ENCODE measurements at regions not wholly inside any gene's neighbourhood (a gene's known extent, or its start where the extent isn't known, plus 50 kb on each side); places are given as distances from the start of the nearest gene placed in this dataset.

DNA sequence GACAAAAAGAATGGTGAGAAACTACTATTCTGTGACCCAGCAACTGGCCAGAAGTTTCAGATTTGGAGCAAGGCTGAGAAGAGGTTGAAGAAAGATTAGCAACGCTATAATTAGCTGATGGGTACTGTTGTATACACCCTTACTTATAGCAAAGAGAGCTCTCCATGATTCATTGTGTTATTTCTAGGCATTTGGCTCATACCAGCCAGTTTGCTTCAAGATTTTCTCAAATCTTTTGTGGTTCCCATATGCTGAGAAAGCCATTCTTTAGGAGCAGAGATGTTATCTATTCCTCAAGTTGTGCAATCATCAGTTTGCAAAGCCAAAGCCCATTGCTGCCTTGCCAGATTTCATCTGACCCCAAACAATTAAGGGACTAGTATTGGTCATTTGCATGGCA, 179.4 kb downstream of the ETS1 start:
- TF ChIP-seq, protein P1, sequence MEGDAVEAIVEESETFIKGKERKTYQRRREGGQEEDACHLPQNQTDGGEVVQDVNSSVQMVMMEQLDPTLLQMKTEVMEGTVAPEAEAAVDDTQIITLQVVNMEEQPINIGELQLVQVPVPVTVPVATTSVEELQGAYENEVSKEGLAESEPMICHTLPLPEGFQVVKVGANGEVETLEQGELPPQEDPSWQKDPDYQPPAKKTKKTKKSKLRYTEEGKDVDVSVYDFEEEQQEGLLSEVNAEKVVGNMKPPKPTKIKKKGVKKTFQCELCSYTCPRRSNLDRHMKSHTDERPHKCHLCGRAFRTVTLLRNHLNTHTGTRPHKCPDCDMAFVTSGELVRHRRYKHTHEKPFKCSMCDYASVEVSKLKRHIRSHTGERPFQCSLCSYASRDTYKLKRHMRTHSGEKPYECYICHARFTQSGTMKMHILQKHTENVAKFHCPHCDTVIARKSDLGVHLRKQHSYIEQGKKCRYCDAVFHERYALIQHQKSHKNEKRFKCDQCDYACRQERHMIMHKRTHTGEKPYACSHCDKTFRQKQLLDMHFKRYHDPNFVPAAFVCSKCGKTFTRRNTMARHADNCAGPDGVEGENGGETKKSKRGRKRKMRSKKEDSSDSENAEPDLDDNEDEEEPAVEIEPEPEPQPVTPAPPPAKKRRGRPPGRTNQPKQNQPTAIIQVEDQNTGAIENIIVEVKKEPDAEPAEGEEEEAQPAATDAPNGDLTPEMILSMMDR (IDR thresholded peaks at IDR 0.05): no peak
- peaks cover 0 to 12% (median 7%) of the 10 kb centered on the region in 4 donors for H3K4me1 ChIP-seq
- DNase-seq: no peak
- H3K27me3 ChIP-seq: no peaks in the 10 kb centered on the region
- no peak overlapping the region for H3K4me3 ChIP-seq
- H3K27ac ChIP-seq: no peak overlapping the region
- intact Hi-C loops (cut with DNase I; ENCODE audit: low total_unique reads): no loop called here
- H3K9me3 ChIP-seq: no peaks in the 10 kb centered on the region
- H3K36me3 ChIP-seq: no peaks in the 10 kb centered on the region

GRCh38 chr11:128405714-128406662, 181.4 kb downstream of the ETS1 start:
- no peaks in the 10 kb centered on the region for H3K9me3 ChIP-seq
- intact Hi-C loops (cut with DNase I; ENCODE audit: low total_unique reads): no loop called here
- H3K4me1 ChIP-seq: peaks cover 0 to 12% (median 7%) of the 10 kb centered on the region in 4 donors
- no peak overlapping the region for H3K27ac ChIP-seq
- DNase-seq: no peak
- no peak overlapping the region for H3K4me3 ChIP-seq
- H3K36me3 ChIP-seq: no peaks in the 10 kb centered on the region
- TF ChIP-seq, protein P1 (IDR thresholded peaks at IDR 0.05): no peak
- H3K27me3 ChIP-seq: no peaks in the 10 kb centered on the region

DNA sequence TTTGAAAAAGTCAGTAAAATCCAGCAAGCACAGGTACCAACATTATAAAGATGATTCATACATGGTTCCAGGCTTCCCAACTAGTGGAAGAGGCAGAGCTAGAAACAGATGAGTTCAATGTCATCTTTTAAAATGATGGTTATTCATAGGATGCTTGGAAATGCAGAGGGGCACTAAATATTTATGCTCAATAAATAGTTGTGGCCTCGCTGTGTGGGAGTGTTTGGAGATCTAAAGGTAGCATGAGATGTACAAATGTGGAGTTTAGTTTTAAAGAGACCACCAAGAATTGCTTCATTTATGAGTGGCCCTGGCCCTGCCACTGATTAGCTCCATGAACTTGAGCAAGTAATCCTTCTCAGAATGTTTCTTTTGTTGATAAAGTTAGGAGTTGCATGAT, 182.2 kb downstream of the ETS1 start:
- TF ChIP-seq, protein P1 (IDR thresholded peaks at IDR 0.05): no peak
- H3K36me3 ChIP-seq: no peaks in the 10 kb centered on the region
- intact Hi-C loops (cut with DNase I; ENCODE audit: low total_unique reads): no loop called here
- H3K9me3 ChIP-seq: no peaks in the 10 kb centered on the region
- peaks cover 0 to 12% (median 7%) of the 10 kb centered on the region in 4 donors for H3K4me1 ChIP-seq
- H3K27me3 ChIP-seq: no peaks in the 10 kb centered on the region
- H3K4me3 ChIP-seq: no peak overlapping the region
- H3K27ac ChIP-seq: no peak overlapping the region
- DNase-seq: no peak

GRCh38 chr11:128404437-128404836, 182.9 kb downstream of the ETS1 start:
- TF ChIP-seq, protein P1 (IDR thresholded peaks at IDR 0.05): no peak
- no peaks in the 10 kb centered on the region for H3K36me3 ChIP-seq
- no peak overlapping the region for H3K27ac ChIP-seq
- H3K4me3 ChIP-seq: no peak overlapping the region
- H3K4me1 ChIP-seq: peaks cover 0 to 12% (median 7%) of the 10 kb centered on the region in 4 donors
- no peak for DNase-seq
- intact Hi-C loops (cut with DNase I; ENCODE audit: low total_unique reads): no loop called here
- no peaks in the 10 kb centered on the region for H3K9me3 ChIP-seq
- no peaks in the 10 kb centered on the region for H3K27me3 ChIP-seq

- H3K4me3 ChIP-seq: no peak overlapping the region
- TF ChIP-seq, protein P1 (IDR thresholded peaks at IDR 0.05): no peak
- intact Hi-C loops (cut with DNase I; ENCODE audit: low total_unique reads): no loop called here
These were observed 186.8 kb downstream of the ETS1 start for GRCh38 chr11:128400382-128401203.

More at GRCh38 chr11:128400382-128401203, 186.8 kb downstream of the ETS1 start:
- Histone ChIP-seq H3K27me3 (no peaks in the 10 kb centered on the region), H3K9me3 (no peaks in the 10 kb centered on the region), H3K27ac (no peak overlapping the region), H3K4me1 (peaks cover 0 to 2% (median 1%) of the 10 kb centered on the region in 4 donors), H3K36me3 (no peaks in the 10 kb centered on the region)
- no peak for DNase-seq

All from tibial artery (tissue), 4 donors.